GM21360 (cell line): ENCODE measurements at regions not wholly inside any gene's neighbourhood (a gene's known extent, or its start where the extent isn't known, plus 50 kb on each side); places are given as distances from the start of the nearest gene placed in this dataset.

Experiments used
- ATAC-seq: cut with Tn5 transposase; IDR thresholded peaks from one replicate; pipeline ENCODE4 v1.9.1; 2021; ENCODE audit warnings: mild to moderate bottlenecking, moderate library complexity; ENCODE audit not compliant: unreplicated experiment

GRCh38 chr19:23855676-23856075 lies 59.0 kb upstream of the ZNF726 start:
- ATAC-seq, result no peak

- ATAC-seq, result no peak
Observed at GRCh38 chr19:23851966-23852365, 62.7 kb upstream of the ZNF726 start.

- ATAC-seq, result no peak
Observed at GRCh38 chr19:23832717-23833327, 74.1 kb upstream of the ZNF681 start.

GRCh38 chr19:23823952-23824389 lies 65.3 kb upstream of the ZNF681 start:
- peak; percentile 68 for ATAC-seq

- no peak for ATAC-seq
Observed at GRCh38 chr19:23822735-23823134, 64.0 kb upstream of the ZNF681 start.

- no peak for ATAC-seq
Observed at GRCh38 chr19:23817519-23817918, 58.8 kb upstream of the ZNF681 start.

- no peak for ATAC-seq
Observed at GRCh38 chr19:23810496-23810895, 51.8 kb upstream of the ZNF681 start.
